ENCODE measurements at regions not wholly inside any gene's neighbourhood (a gene's known extent, or its start where the extent isn't known, plus 50 kb on each side); places are given as distances from the start of the nearest gene placed in this dataset.

- ATAC-seq, result no peak
- Mint-ChIP-seq H3K4me1 (ENCODE audit: low read depth) (no peaks in the 10 kb centered on the region), H3K9me3 (ENCODE audit: insufficient read depth) (peaks cover 6% of the 10 kb centered on the region), H3K27me3 (ENCODE audit: low read depth) (peaks cover 8% of the 10 kb centered on the region), H3K4me3 (no peak overlapping the region), H3K27ac (no peak overlapping the region), H3K36me3 (ENCODE audit: low read depth) (no peaks in the 10 kb centered on the region)
- POLR2A ChIA-PET, result interaction anchor here (0.5 kb wide), 1 partner anchor 63 kb away, joined by 4 read pairs; no protein-coding TSS in a partner anchor
- DNase-seq, result no peak
- CTCF ChIA-PET, result no interaction called here
Observed at GRCh38 chr20:23273776-23274175, 76.8 kb upstream of the NXT1 start.

GRCh38 chr20:23272176-23273029, 78.2 kb upstream of the NXT1 start:
- no peak for DNase-seq
- Mint-ChIP-seq H3K4me1 (ENCODE audit: low read depth) (no peaks in the 10 kb centered on the region), H3K4me3 (no peak overlapping the region), H3K27me3 (ENCODE audit: low read depth) (peaks cover 6% of the 10 kb centered on the region), H3K27ac (no peak overlapping the region), H3K9me3 (ENCODE audit: insufficient read depth) (peaks cover 6% of the 10 kb centered on the region), H3K36me3 (ENCODE audit: low read depth) (no peaks in the 10 kb centered on the region)
- ChIA-PET POLR2A (no interaction called here), CTCF (no interaction called here)
- no peak for ATAC-seq

- POLR2A ChIA-PET, result no interaction called here
- Mint-ChIP-seq H3K4me1 (ENCODE audit: low read depth) (no peaks in the 10 kb centered on the region), H3K9me3 (ENCODE audit: insufficient read depth) (peaks cover 6% of the 10 kb centered on the region), H3K27me3 (ENCODE audit: low read depth) (no peaks in the 10 kb centered on the region), H3K27ac (no peak overlapping the region), H3K4me3 (no peak overlapping the region), H3K36me3 (ENCODE audit: low read depth) (no peaks in the 10 kb centered on the region)
- CTCF ChIA-PET, result no interaction called here
- no peak for DNase-seq
- no peak for ATAC-seq
Observed at GRCh38 chr20:23270382-23270911, 80.1 kb upstream of the NXT1 start.

GRCh38 chr20:23269954-23270353, 80.6 kb upstream of the NXT1 start:
- Mint-ChIP-seq H3K4me3 (no peak overlapping the region), H3K36me3 (ENCODE audit: low read depth) (no peaks in the 10 kb centered on the region), H3K9me3 (ENCODE audit: insufficient read depth) (peaks cover 6% of the 10 kb centered on the region), H3K27ac (no peak overlapping the region), H3K27me3 (ENCODE audit: low read depth) (no peaks in the 10 kb centered on the region), H3K4me1 (ENCODE audit: low read depth) (no peaks in the 10 kb centered on the region)
- ChIA-PET CTCF (no interaction called here), POLR2A (no interaction called here)
- DNase-seq (no peak), ATAC-seq (no peak)

GRCh38 chr20:23268792-23269354, 81.7 kb upstream of the NXT1 start:
- Mint-ChIP-seq H3K36me3 (ENCODE audit: low read depth) (no peaks in the 10 kb centered on the region), H3K4me1 (ENCODE audit: low read depth) (no peaks in the 10 kb centered on the region), H3K4me3 (no peak overlapping the region), H3K27me3 (ENCODE audit: low read depth) (no peaks in the 10 kb centered on the region), H3K9me3 (ENCODE audit: insufficient read depth) (peaks cover 6% of the 10 kb centered on the region), H3K27ac (no peak overlapping the region)
- CTCF ChIA-PET, result no interaction called here
- no peak for ATAC-seq
- POLR2A ChIA-PET, result no interaction called here
- no peak for DNase-seq

- DNase-seq, result no peak
- peaks cover 6% of the 10 kb centered on the region for H3K9me3 Mint-ChIP-seq (ENCODE audit: insufficient read depth)
- CTCF ChIA-PET, result no interaction called here
- H3K4me1 Mint-ChIP-seq (ENCODE audit: low read depth), result no peaks in the 10 kb centered on the region
- H3K36me3 Mint-ChIP-seq (ENCODE audit: low read depth), result no peaks in the 10 kb centered on the region
- H3K27ac Mint-ChIP-seq, result no peak overlapping the region
- no peak overlapping the region for H3K4me3 Mint-ChIP-seq
- no peaks in the 10 kb centered on the region for H3K27me3 Mint-ChIP-seq (ENCODE audit: low read depth)
- ATAC-seq, result no peak
- POLR2A ChIA-PET, result no interaction called here
Observed at GRCh38 chr20:23267909-23268308, 82.7 kb upstream of the NXT1 start.

- peaks cover 6% of the 10 kb centered on the region for H3K9me3 Mint-ChIP-seq (ENCODE audit: insufficient read depth)
- ATAC-seq, result no peak
- no peaks in the 10 kb centered on the region for H3K27me3 Mint-ChIP-seq (ENCODE audit: low read depth)
- no peaks in the 10 kb centered on the region for H3K4me1 Mint-ChIP-seq (ENCODE audit: low read depth)
- H3K36me3 Mint-ChIP-seq (ENCODE audit: low read depth), result no peaks in the 10 kb centered on the region
- no peak overlapping the region for H3K4me3 Mint-ChIP-seq
- no peak overlapping the region for H3K27ac Mint-ChIP-seq
- DNase-seq, result no peak
- CTCF ChIA-PET, result no interaction called here
- POLR2A ChIA-PET, result no interaction called here
Observed at GRCh38 chr20:23266530-23267398, 83.8 kb upstream of the NXT1 start.

- H3K9me3 Mint-ChIP-seq (ENCODE audit: insufficient read depth), result peaks cover 6% of the 10 kb centered on the region
- no peak overlapping the region for H3K4me3 Mint-ChIP-seq
- ChIA-PET CTCF (no interaction called here), POLR2A (no interaction called here)
- ATAC-seq (no peak), DNase-seq (no peak)
- no peaks in the 10 kb centered on the region for H3K27me3 Mint-ChIP-seq (ENCODE audit: low read depth)
- H3K27ac Mint-ChIP-seq, result no peak overlapping the region
- no peaks in the 10 kb centered on the region for H3K36me3 Mint-ChIP-seq (ENCODE audit: low read depth)
- H3K4me1 Mint-ChIP-seq (ENCODE audit: low read depth), result no peaks in the 10 kb centered on the region
Observed at GRCh38 chr20:23265226-23265625, 85.4 kb upstream of the NXT1 start.

GRCh38 chr20:23264545-23264944, 86.0 kb upstream of the NXT1 start:
- H3K4me3 Mint-ChIP-seq, result no peak overlapping the region
- no peak for ATAC-seq

GRCh38 chr20:23260181-23260840, 90.3 kb upstream of the NXT1 start:
- Mint-ChIP-seq H3K27ac (no peak overlapping the region), H3K9me3 (ENCODE audit: insufficient read depth) (no peaks in the 10 kb centered on the region), H3K4me1 (ENCODE audit: low read depth) (no peaks in the 10 kb centered on the region), H3K4me3 (no peak overlapping the region), H3K27me3 (ENCODE audit: low read depth) (no peaks in the 10 kb centered on the region), H3K36me3 (ENCODE audit: low read depth) (no peaks in the 10 kb centered on the region)
- ATAC-seq, result no peak
- POLR2A ChIA-PET, result no interaction called here
- no peak for DNase-seq
- CTCF ChIA-PET, result no interaction called here

More at GRCh38 chr20:23264545-23264944, 86.0 kb upstream of the NXT1 start:
- H3K27ac Mint-ChIP-seq, result no peak overlapping the region
- no peaks in the 10 kb centered on the region for H3K36me3 Mint-ChIP-seq (ENCODE audit: low read depth)
- peaks cover 6% of the 10 kb centered on the region for H3K9me3 Mint-ChIP-seq (ENCODE audit: insufficient read depth)
- no peaks in the 10 kb centered on the region for H3K4me1 Mint-ChIP-seq (ENCODE audit: low read depth)
- DNase-seq, result no peak
- no peaks in the 10 kb centered on the region for H3K27me3 Mint-ChIP-seq (ENCODE audit: low read depth)
- CTCF ChIA-PET, result no interaction called here
- POLR2A ChIA-PET, result no interaction called here

- no peaks in the 10 kb centered on the region for H3K4me1 Mint-ChIP-seq (ENCODE audit: low read depth)
- H3K27ac Mint-ChIP-seq, result no peak overlapping the region
- ChIA-PET CTCF (interaction anchor here (1.9 kb wide), 1 partner anchor 23 kb away, joined by 5 read pairs; no protein-coding TSS in a partner anchor), POLR2A (no interaction called here)
- H3K27me3 Mint-ChIP-seq (ENCODE audit: low read depth), result no peaks in the 10 kb centered on the region
- DNase-seq, result no peak
- ATAC-seq, result no peak
- H3K4me3 Mint-ChIP-seq, result no peak overlapping the region
- H3K36me3 Mint-ChIP-seq (ENCODE audit: low read depth), result no peaks in the 10 kb centered on the region
- H3K9me3 Mint-ChIP-seq (ENCODE audit: insufficient read depth), result no peaks in the 10 kb centered on the region
Observed at GRCh38 chr20:23258747-23259121, 91.9 kb upstream of the NXT1 start.

Data from activated CD8-positive, alpha-beta T cell treated with anti-CD3 and anti-CD28 coated beads, Interleukin-2, amount 10 ng/mL, durations not matched to agents 7 days and 5 days (primary cell).